Bronchial epithelial cell (primary cell): ENCODE measurements at regions not wholly inside any gene's neighbourhood (a gene's known extent, or its start where the extent isn't known, plus 50 kb on each side); places are given as distances from the start of the nearest gene placed in this dataset.
A peak's percentile ranks its signal among the peaks of the same experiment; 100 is the strongest.

Experiments
- DNase-seq: peaks from one replicate; pipeline ENCODE4 v3.0.0-alpha.2; 2010; ENCODE audit warnings: low read depth
- FAIRE-seq: peaks from 2 replicates; lab custom pipeline; 2011; peaks lifted over from hg19 to GRCh38; lab: Jason Lieb, UNC
- H3K27me3 ChIP-seq: 2 replicates; pipeline ENCODE4 v1.5.1; 2011; ENCODE audit warnings: low read length; ENCODE audit not compliant: control insufficient read depth, insufficient read depth
- H3K36me3 ChIP-seq: 2 replicates; pipeline ENCODE4 v1.5.1; 2011; ENCODE audit warnings: low read length; ENCODE audit not compliant: control insufficient read depth, insufficient read depth
- H3K4me3 ChIP-seq: 2 replicates; pipeline ENCODE4 v1.5.1; 2011; ENCODE audit warnings: mild to moderate bottlenecking, low read depth, low read length, control low read depth
- CTCF ChIP-seq: IDR thresholded peaks from 2 replicates; pipeline ENCODE4 v1.5.1; 2011; ENCODE audit warnings: mild to moderate bottlenecking, moderate library complexity, low read length, control low read depth, inconsistent platforms; ENCODE audit not compliant: insufficient read depth, severe bottlenecking

- H3K36me3 ChIP-seq = no peaks in the 10 kb centered on the region
- TF ChIP-seq CTCF = no peak
- H3K27me3 ChIP-seq = no peaks in the 10 kb centered on the region
- H3K4me3 ChIP-seq = no peak overlapping the region
- FAIRE-seq (no peak), DNase-seq (peak; percentile 26)
Measured at GRCh38 chr3:22659651-22660475, 543.3 kb upstream of the UBE2E2 start.

- FAIRE-seq (no peak), DNase-seq (no peak)
- H3K27me3 ChIP-seq = no peaks in the 10 kb centered on the region
Measured at GRCh38 chr3:22660606-22661005, 542.5 kb upstream of the UBE2E2 start.

GRCh38 chr3:22661121-22661700, 541.9 kb upstream of the UBE2E2 start:
- DNase-seq (no peak), FAIRE-seq (no peak)
- no peaks in the 10 kb centered on the region for H3K36me3 ChIP-seq
- H3K4me3 ChIP-seq = no peak overlapping the region
- TF ChIP-seq CTCF = no peak
- H3K27me3 ChIP-seq = no peaks in the 10 kb centered on the region

More at GRCh38 chr3:22660606-22661005, 542.5 kb upstream of the UBE2E2 start:
- Histone ChIP-seq H3K36me3 (no peaks in the 10 kb centered on the region), H3K4me3 (no peak overlapping the region)
- no peak for TF ChIP-seq CTCF

GRCh38 chr3:22665528-22665927, 537.6 kb upstream of the UBE2E2 start:
- TF ChIP-seq CTCF = no peak
- Histone ChIP-seq H3K27me3 (no peaks in the 10 kb centered on the region), H3K36me3 (no peaks in the 10 kb centered on the region), H3K4me3 (no peak overlapping the region)
- DNase-seq (no peak), FAIRE-seq (no peak)

- DNase-seq (no peak), FAIRE-seq (no peak)
- Histone ChIP-seq H3K36me3 (no peaks in the 10 kb centered on the region), H3K27me3 (no peaks in the 10 kb centered on the region), H3K4me3 (no peak overlapping the region)
- TF ChIP-seq CTCF = no peak
Measured at GRCh38 chr3:22666736-22667135, 536.4 kb upstream of the UBE2E2 start.
